GM19035 (cell line): ENCODE measurements at regions not wholly inside any gene's neighbourhood (a gene's known extent, or its start where the extent isn't known, plus 50 kb on each side); places are given as distances from the start of the nearest gene placed in this dataset.
"Not testable (repeated sequence)": the region's sequence is repeated elsewhere in the genome, so short reads cannot be mapped to it uniquely, and the experiment has no call there.

Experiments used
- ATAC-seq: cut with Tn5 transposase; IDR thresholded peaks from one replicate; pipeline ENCODE4 v1.9.1; 2021; ENCODE audit not compliant: unreplicated experiment

GRCh38 chr12:65728455-65728847 lies 95.8 kb upstream of the HMGA2 start:
- ATAC-seq: no peak

- no peak for ATAC-seq
Observed at GRCh38 chr12:65728848-65729793, 95.2 kb upstream of the HMGA2 start.

- no peak for ATAC-seq
Observed at GRCh38 chr12:65731771-65732170, 92.5 kb upstream of the HMGA2 start.

GRCh38 chr12:65733643-65734042 lies 90.6 kb upstream of the HMGA2 start:
- not testable (repeated sequence) for ATAC-seq

GRCh38 chr12:65734226-65734625 lies 90.1 kb upstream of the HMGA2 start:
- no peak for ATAC-seq

- no peak for ATAC-seq
Observed at GRCh38 chr12:65739606-65740005, 84.7 kb upstream of the HMGA2 start.

GRCh38 chr12:65740506-65740872 lies 83.8 kb upstream of the HMGA2 start:
- ATAC-seq: no peak

GRCh38 chr12:65740873-65741600 lies 83.2 kb upstream of the HMGA2 start:
- peak; percentile 86 for ATAC-seq

GRCh38 chr12:65741656-65742017 lies 82.6 kb upstream of the HMGA2 start:
- no peak for ATAC-seq

- ATAC-seq: no peak
Observed at GRCh38 chr12:65742018-65743010, 82.0 kb upstream of the HMGA2 start.

GRCh38 chr12:65744236-65744840 lies 79.9 kb upstream of the HMGA2 start:
- ATAC-seq: not testable (repeated sequence)

- no peak for ATAC-seq
Observed at GRCh38 chr12:65747338-65747737, 76.9 kb upstream of the HMGA2 start.

- no peak for ATAC-seq
Observed at GRCh38 chr12:65748332-65748731, 76.0 kb upstream of the HMGA2 start.

- no peak for ATAC-seq
Observed at GRCh38 chr12:65754290-65754689, 70.0 kb upstream of the HMGA2 start.

GRCh38 chr12:65754744-65755595 lies 69.3 kb upstream of the HMGA2 start:
- ATAC-seq: no peak

GRCh38 chr12:65755596-65755978 lies 68.7 kb upstream of the HMGA2 start:
- ATAC-seq: no peak

GRCh38 chr12:65756267-65756666 lies 68.0 kb upstream of the HMGA2 start:
- no peak for ATAC-seq

- peak; percentile 88 for ATAC-seq
Observed at GRCh38 chr12:65756956-65757511, 67.2 kb upstream of the HMGA2 start.

GRCh38 chr12:65758401-65758800 lies 65.9 kb upstream of the HMGA2 start:
- no peak for ATAC-seq
